Inflammatory macrophage (primary cell): ENCODE measurements at regions not wholly inside any gene's neighbourhood (a gene's known extent, or its start where the extent isn't known, plus 50 kb on each side); places are given as distances from the start of the nearest gene placed in this dataset.
"Not testable (repeated sequence)": the region's sequence is repeated elsewhere in the genome, so short reads cannot be mapped to it uniquely, and the experiment has no call there.

Source experiments
- DNase-seq, 2 donors: peaks; one replicate each; pipeline ENCODE4 v3.0.0-alpha.2; 2020 to 2022

GRCh38 chr1:21385022-21385421 is 54.9 kb upstream of the NBPF3 start:
- DNase-seq = no peak

GRCh38 chr1:21384620-21385019 is 55.3 kb upstream of the NBPF3 start:
- DNase-seq = peak; percentile 44 to 50

- no peak for DNase-seq
Measured at GRCh38 chr1:21383785-21384401, 56.0 kb upstream of the NBPF3 start.

- DNase-seq = no peak
Measured at GRCh38 chr1:21381354-21381753, 58.6 kb upstream of the NBPF3 start.

- DNase-seq = not testable (repeated sequence)
Measured at GRCh38 chr1:21380147-21380546, 59.8 kb upstream of the NBPF3 start.

GRCh38 chr1:21379571-21379970 is 60.4 kb upstream of the NBPF3 start:
- DNase-seq = no peak

GRCh38 chr1:21378705-21379494 is 61.0 kb upstream of the NBPF3 start:
- DNase-seq = no peak

- DNase-seq = no peak
Measured at GRCh38 chr1:21372383-21372782, 67.6 kb upstream of the NBPF3 start.

GRCh38 chr1:21369905-21370304 is 70.0 kb upstream of the NBPF3 start:
- DNase-seq = no peak

- peak; percentile 52 to 61 for DNase-seq
Measured at GRCh38 chr1:21368515-21369289, 71.2 kb upstream of the NBPF3 start.

- DNase-seq = not testable (repeated sequence)
Measured at GRCh38 chr1:21367973-21368514, 71.9 kb upstream of the NBPF3 start.

GRCh38 chr1:21366288-21366687 is 73.6 kb upstream of the NBPF3 start:
- DNase-seq = no peak

- DNase-seq = peak in 1 of 2 donors; percentile 13
Measured at GRCh38 chr1:21365036-21365435, 74.8 kb upstream of the ECE1 start.

GRCh38 chr1:21362096-21362495 is 71.8 kb upstream of the ECE1 start:
- no peak for DNase-seq

- DNase-seq = no peak
Measured at GRCh38 chr1:21361506-21361905, 71.2 kb upstream of the ECE1 start.

GRCh38 chr1:21357161-21357560 is 66.9 kb upstream of the ECE1 start:
- no peak for DNase-seq

GRCh38 chr1:21355956-21356355 is 65.7 kb upstream of the ECE1 start:
- no peak for DNase-seq

- DNase-seq = no peak
Measured at GRCh38 chr1:21352586-21352985, 62.3 kb upstream of the ECE1 start.

GRCh38 chr1:21351901-21352300 is 61.6 kb upstream of the ECE1 start:
- no peak for DNase-seq

GRCh38 chr1:21350202-21350885 is 60.1 kb upstream of the ECE1 start:
- no peak for DNase-seq

- no peak for DNase-seq
Measured at GRCh38 chr1:21349693-21350092, 59.4 kb upstream of the ECE1 start.

- DNase-seq = no peak
Measured at GRCh38 chr1:21347072-21347581, 56.9 kb upstream of the ECE1 start.
